HG03558 (cell line): ENCODE measurements at regions not wholly inside any gene's neighbourhood (a gene's known extent, or its start where the extent isn't known, plus 50 kb on each side); places are given as distances from the start of the nearest gene placed in this dataset.
"Not testable (repeated sequence)": the region's sequence is repeated elsewhere in the genome, so short reads cannot be mapped to it uniquely, and the experiment has no call there.

ENCODE experiments used
- ATAC-seq: cut with Tn5 transposase; IDR thresholded peaks from one replicate; pipeline ENCODE4 v1.9.1; 2021; ENCODE audit warnings: moderate number of reproducible peaks; ENCODE audit not compliant: unreplicated experiment; ENCODE audit errors: extremely low read depth

- no peak for ATAC-seq
These were observed 387.8 kb downstream of the CD83 start for GRCh38 chr6:14505401-14505800.

- no peak for ATAC-seq
These were observed 389.2 kb downstream of the CD83 start for GRCh38 chr6:14506656-14507246.

- no peak for ATAC-seq
These were observed 391.5 kb downstream of the CD83 start for GRCh38 chr6:14509120-14509519.

- no peak for ATAC-seq
These were observed 392.5 kb downstream of the CD83 start for GRCh38 chr6:14510038-14510437.

- no peak for ATAC-seq
These were observed 393.6 kb downstream of the CD83 start for GRCh38 chr6:14511061-14511586.

GRCh38 chr6:14512246-14512645, 394.7 kb downstream of the CD83 start:
- no peak for ATAC-seq

- ATAC-seq: no peak
These were observed 396.2 kb downstream of the CD83 start for GRCh38 chr6:14513496-14514393.

- no peak for ATAC-seq
These were observed 399.4 kb downstream of the CD83 start for GRCh38 chr6:14516956-14517355.

- no peak for ATAC-seq
These were observed 400.0 kb downstream of the CD83 start for GRCh38 chr6:14517516-14518105.

GRCh38 chr6:14518515-14519217, 401.1 kb downstream of the CD83 start:
- ATAC-seq: no peak

- no peak for ATAC-seq
These were observed 402.5 kb downstream of the CD83 start for GRCh38 chr6:14520029-14520428.

GRCh38 chr6:14520536-14520935, 403.0 kb downstream of the CD83 start:
- ATAC-seq: no peak

- no peak for ATAC-seq
These were observed 403.6 kb downstream of the CD83 start for GRCh38 chr6:14521141-14521540.

- not testable (repeated sequence) for ATAC-seq
These were observed 404.3 kb downstream of the CD83 start for GRCh38 chr6:14521861-14522260.

- no peak for ATAC-seq
These were observed 406.7 kb downstream of the CD83 start for GRCh38 chr6:14524319-14524718.

- ATAC-seq: no peak
These were observed 412.8 kb downstream of the CD83 start for GRCh38 chr6:14530385-14530784.

GRCh38 chr6:14533446-14533845, 415.9 kb downstream of the CD83 start:
- ATAC-seq: no peak

GRCh38 chr6:14537030-14537429, 419.5 kb downstream of the CD83 start:
- ATAC-seq: no peak

- ATAC-seq: no peak
These were observed 422.7 kb downstream of the CD83 start for GRCh38 chr6:14540276-14540675.

- no peak for ATAC-seq
These were observed 423.4 kb downstream of the CD83 start for GRCh38 chr6:14540810-14541540.
